Lower leg skin (tissue), 3 donors: ENCODE measurements at regions not wholly inside any gene's neighbourhood (a gene's known extent, or its start where the extent isn't known, plus 50 kb on each side); places are given as distances from the start of the nearest gene placed in this dataset.

ENCODE experiments used
- POLR2A ChIP-seq, 2 donors: fragments of 450-650 bp; IDR thresholded peaks; one replicate each; pipeline ENCODE4 v1.6.1; 2016 to 2017; ENCODE audit warnings: antibody characterized with exemption in 2 of 2, mild to moderate bottlenecking in 1 of 2, moderate library complexity in 1 of 2
- TF ChIP-seq, protein P1 (sequence below), 3 donors: fragments of 450-650 bp; IDR thresholded peaks; one replicate each; pipeline ENCODE4 v1.5.1; 2016; ENCODE audit warnings: antibody characterized with exemption in 3 of 3, mild to moderate bottlenecking in 3 of 3, moderate library complexity in 2 of 3

- no peak for TF ChIP-seq POLR2A (IDR thresholded peaks at IDR 0.05)
- TF ChIP-seq, protein P1, sequence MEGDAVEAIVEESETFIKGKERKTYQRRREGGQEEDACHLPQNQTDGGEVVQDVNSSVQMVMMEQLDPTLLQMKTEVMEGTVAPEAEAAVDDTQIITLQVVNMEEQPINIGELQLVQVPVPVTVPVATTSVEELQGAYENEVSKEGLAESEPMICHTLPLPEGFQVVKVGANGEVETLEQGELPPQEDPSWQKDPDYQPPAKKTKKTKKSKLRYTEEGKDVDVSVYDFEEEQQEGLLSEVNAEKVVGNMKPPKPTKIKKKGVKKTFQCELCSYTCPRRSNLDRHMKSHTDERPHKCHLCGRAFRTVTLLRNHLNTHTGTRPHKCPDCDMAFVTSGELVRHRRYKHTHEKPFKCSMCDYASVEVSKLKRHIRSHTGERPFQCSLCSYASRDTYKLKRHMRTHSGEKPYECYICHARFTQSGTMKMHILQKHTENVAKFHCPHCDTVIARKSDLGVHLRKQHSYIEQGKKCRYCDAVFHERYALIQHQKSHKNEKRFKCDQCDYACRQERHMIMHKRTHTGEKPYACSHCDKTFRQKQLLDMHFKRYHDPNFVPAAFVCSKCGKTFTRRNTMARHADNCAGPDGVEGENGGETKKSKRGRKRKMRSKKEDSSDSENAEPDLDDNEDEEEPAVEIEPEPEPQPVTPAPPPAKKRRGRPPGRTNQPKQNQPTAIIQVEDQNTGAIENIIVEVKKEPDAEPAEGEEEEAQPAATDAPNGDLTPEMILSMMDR (IDR thresholded peaks at IDR 0.05), result no peak
Measured at GRCh38 chr20:63136296-63136695, 79.6 kb downstream of the YTHDF1 start.
